ENCODE measurements at regions not wholly inside any gene's neighbourhood (a gene's known extent, or its start where the extent isn't known, plus 50 kb on each side); places are given as distances from the start of the nearest gene placed in this dataset.

DNA sequence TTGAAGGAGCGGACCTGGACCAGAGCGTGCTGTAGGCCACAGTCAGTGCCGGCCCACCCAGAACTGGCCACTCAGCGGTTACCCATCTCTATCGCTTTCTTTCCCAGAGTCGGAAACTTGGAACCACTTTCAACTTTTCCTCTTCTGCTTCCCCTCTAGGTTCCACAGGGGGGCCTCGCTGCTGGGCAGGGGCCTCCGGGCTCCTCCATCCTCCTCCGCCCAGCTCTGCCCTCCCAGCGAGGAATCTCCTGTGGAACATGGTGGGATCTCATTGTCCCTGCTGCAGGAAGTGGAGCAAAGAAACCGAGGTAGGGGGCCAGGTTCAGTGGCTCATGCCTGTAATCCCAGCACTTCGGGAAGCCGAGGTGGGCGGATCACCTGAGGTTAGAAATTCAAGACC lies 139.2 kb downstream of the ETS2 start:
- Histone ChIP-seq H3K9ac (ENCODE audit: low read depth, low read length) (no peak overlapping the region), H4K20me1 (ENCODE audit: insufficient read depth, low read length) (no peaks in the 10 kb centered on the region), H3K27me3 (ENCODE audit: insufficient read depth, low read length, poor library complexity) (no peaks in the 10 kb centered on the region), H3K4me2 (ENCODE audit: insufficient read depth, low read length) (no peak overlapping the region), H3K36me3 (ENCODE audit: insufficient read depth, low read length) (no peaks in the 10 kb centered on the region), H3K9me3 (ENCODE audit: insufficient read depth, low read length, severe bottlenecking) (no peaks in the 10 kb centered on the region), H3K4me3 (ENCODE audit: low read depth in 1 of 2, low read length in 2 of 2) (no peak overlapping the region), H3K4me1 (ENCODE audit: insufficient read depth, low read length) (no peaks in the 10 kb centered on the region), H3K27ac (ENCODE audit: low read length) (no peak overlapping the region), H3K79me2 (ENCODE audit: insufficient read depth, low read length) (no peaks in the 10 kb centered on the region), H2AFZ (ENCODE audit: low read depth, low read length) (no peak overlapping the region)
- TF ChIP-seq, protein P1, sequence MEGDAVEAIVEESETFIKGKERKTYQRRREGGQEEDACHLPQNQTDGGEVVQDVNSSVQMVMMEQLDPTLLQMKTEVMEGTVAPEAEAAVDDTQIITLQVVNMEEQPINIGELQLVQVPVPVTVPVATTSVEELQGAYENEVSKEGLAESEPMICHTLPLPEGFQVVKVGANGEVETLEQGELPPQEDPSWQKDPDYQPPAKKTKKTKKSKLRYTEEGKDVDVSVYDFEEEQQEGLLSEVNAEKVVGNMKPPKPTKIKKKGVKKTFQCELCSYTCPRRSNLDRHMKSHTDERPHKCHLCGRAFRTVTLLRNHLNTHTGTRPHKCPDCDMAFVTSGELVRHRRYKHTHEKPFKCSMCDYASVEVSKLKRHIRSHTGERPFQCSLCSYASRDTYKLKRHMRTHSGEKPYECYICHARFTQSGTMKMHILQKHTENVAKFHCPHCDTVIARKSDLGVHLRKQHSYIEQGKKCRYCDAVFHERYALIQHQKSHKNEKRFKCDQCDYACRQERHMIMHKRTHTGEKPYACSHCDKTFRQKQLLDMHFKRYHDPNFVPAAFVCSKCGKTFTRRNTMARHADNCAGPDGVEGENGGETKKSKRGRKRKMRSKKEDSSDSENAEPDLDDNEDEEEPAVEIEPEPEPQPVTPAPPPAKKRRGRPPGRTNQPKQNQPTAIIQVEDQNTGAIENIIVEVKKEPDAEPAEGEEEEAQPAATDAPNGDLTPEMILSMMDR (IDR thresholded peaks at IDR 0.05; ENCODE audit: borderline replicate concordance, extremely low read depth, low read length, poor library complexity, severe bottlenecking): no peak
- no peak for TF ChIP-seq EZH2 (IDR thresholded peaks at IDR 0.05; ENCODE audit: borderline replicate concordance, low read depth, low read length, severe bottlenecking)
- DNase-seq (no peak), ATAC-seq (ENCODE audit: insufficient read depth, low read depth) (no peak)

- H3K9ac ChIP-seq (ENCODE audit: low read depth, low read length): no peak overlapping the region
- no peak for ATAC-seq (ENCODE audit: insufficient read depth, low read depth)
Observed at GRCh38 chr21:38944402-38944801, 138.7 kb downstream of the ETS2 start.

GRCh38 chr21:38942748-38943211 lies 137.1 kb downstream of the ETS2 start:
- H3K4me2 ChIP-seq (ENCODE audit: insufficient read depth, low read length): no peak overlapping the region
- peaks cover 16% of the 10 kb centered on the region for H3K4me1 ChIP-seq (ENCODE audit: insufficient read depth, low read length)
- no peaks in the 10 kb centered on the region for H3K27me3 ChIP-seq (ENCODE audit: insufficient read depth, low read length, poor library complexity)
- H3K4me3 ChIP-seq (ENCODE audit: low read depth in 1 of 2, low read length in 2 of 2): no peak overlapping the region
- H2AFZ ChIP-seq (ENCODE audit: low read depth, low read length): no peak overlapping the region
- no peak for ATAC-seq (ENCODE audit: insufficient read depth, low read depth)
- H3K9me3 ChIP-seq (ENCODE audit: insufficient read depth, low read length, severe bottlenecking): no peaks in the 10 kb centered on the region
- H3K79me2 ChIP-seq (ENCODE audit: insufficient read depth, low read length): no peaks in the 10 kb centered on the region
- TF ChIP-seq, protein P1 (IDR thresholded peaks at IDR 0.05; ENCODE audit: borderline replicate concordance, extremely low read depth, low read length, poor library complexity, severe bottlenecking): no peak
- TF ChIP-seq EZH2 (IDR thresholded peaks at IDR 0.05; ENCODE audit: borderline replicate concordance, low read depth, low read length, severe bottlenecking): no peak
- H3K9ac ChIP-seq (ENCODE audit: low read depth, low read length): no peak overlapping the region
- no peaks in the 10 kb centered on the region for H4K20me1 ChIP-seq (ENCODE audit: insufficient read depth, low read length)
- H3K36me3 ChIP-seq (ENCODE audit: insufficient read depth, low read length): no peaks in the 10 kb centered on the region
- DNase-seq: no peak
- no peak overlapping the region for H3K27ac ChIP-seq (ENCODE audit: low read length)

More at GRCh38 chr21:38944402-38944801, 138.7 kb downstream of the ETS2 start:
- Histone ChIP-seq H3K4me1 (ENCODE audit: insufficient read depth, low read length) (no peaks in the 10 kb centered on the region), H2AFZ (ENCODE audit: low read depth, low read length) (no peak overlapping the region), H4K20me1 (ENCODE audit: insufficient read depth, low read length) (no peaks in the 10 kb centered on the region), H3K27me3 (ENCODE audit: insufficient read depth, low read length, poor library complexity) (no peaks in the 10 kb centered on the region), H3K4me3 (ENCODE audit: low read depth in 1 of 2, low read length in 2 of 2) (no peak overlapping the region), H3K4me2 (ENCODE audit: insufficient read depth, low read length) (no peak overlapping the region), H3K79me2 (ENCODE audit: insufficient read depth, low read length) (no peaks in the 10 kb centered on the region), H3K9me3 (ENCODE audit: insufficient read depth, low read length, severe bottlenecking) (no peaks in the 10 kb centered on the region), H3K27ac (ENCODE audit: low read length) (no peak overlapping the region), H3K36me3 (ENCODE audit: insufficient read depth, low read length) (no peaks in the 10 kb centered on the region)
- no peak for DNase-seq
- no peak for TF ChIP-seq EZH2 (IDR thresholded peaks at IDR 0.05; ENCODE audit: borderline replicate concordance, low read depth, low read length, severe bottlenecking)
- TF ChIP-seq, protein P1 (IDR thresholded peaks at IDR 0.05; ENCODE audit: borderline replicate concordance, extremely low read depth, low read length, poor library complexity, severe bottlenecking): no peak

GRCh38 chr21:38938769-38939168 lies 133.0 kb downstream of the ETS2 start:
- H3K4me2 ChIP-seq (ENCODE audit: insufficient read depth, low read length): peak overlapping the region; percentile 52; the same call in 1 of the 2 replicates
- ATAC-seq (ENCODE audit: insufficient read depth, low read depth) (no peak), DNase-seq (no peak)
- peaks cover 34% of the 10 kb centered on the region for H3K4me1 ChIP-seq (ENCODE audit: insufficient read depth, low read length)
- no peaks in the 10 kb centered on the region for H3K27me3 ChIP-seq (ENCODE audit: insufficient read depth, low read length, poor library complexity)
- H3K4me3 ChIP-seq (ENCODE audit: low read depth in 1 of 2, low read length in 2 of 2): no peak overlapping the region
- no peak overlapping the region for H3K9ac ChIP-seq (ENCODE audit: low read depth, low read length)
- H4K20me1 ChIP-seq (ENCODE audit: insufficient read depth, low read length): no peaks in the 10 kb centered on the region
- H3K9me3 ChIP-seq (ENCODE audit: insufficient read depth, low read length, severe bottlenecking): no peaks in the 10 kb centered on the region
- H3K27ac ChIP-seq (ENCODE audit: low read length): peak overlapping the region; percentile 80
- H3K79me2 ChIP-seq (ENCODE audit: insufficient read depth, low read length): no peaks in the 10 kb centered on the region
- TF ChIP-seq, protein P1 (IDR thresholded peaks at IDR 0.05; ENCODE audit: borderline replicate concordance, extremely low read depth, low read length, poor library complexity, severe bottlenecking): no peak
- TF ChIP-seq EZH2 (IDR thresholded peaks at IDR 0.05; ENCODE audit: borderline replicate concordance, low read depth, low read length, severe bottlenecking): no peak
- H3K36me3 ChIP-seq (ENCODE audit: insufficient read depth, low read length): no peaks in the 10 kb centered on the region
- no peak overlapping the region for H2AFZ ChIP-seq (ENCODE audit: low read depth, low read length)
